Endothelial cell of umbilical vein (primary cell): ENCODE measurements at regions not wholly inside any gene's neighbourhood (a gene's known extent, or its start where the extent isn't known, plus 50 kb on each side); places are given as distances from the start of the nearest gene placed in this dataset.

Experiments used
- BruUV-seq: library from RNA; stranded (reverse); fragments of 400-500 nt; replicated peaks from 2 replicates; lab custom pipeline; 2021; lab: Mats Ljungman, UMichigan
- CTCF ChIA-PET: fragments of 300-600, 350-600 bp; sonication (Branson Sonifier 250); formaldehyde crosslinking; loops from one replicate; lab custom pipeline; 2021; ENCODE audit warnings: antibody characterized with exemption, inconsistent platforms; lab: Charles Lee
- POLR2A ChIA-PET: fragments of 300-600, 350-600 bp; sonication (Branson Sonifier 250); formaldehyde crosslinking; loops from one replicate; lab custom pipeline; 2021; ENCODE audit warnings: antibody characterized with exemption, inconsistent platforms; lab: Charles Lee
- DNase-seq: peaks from one replicate; pipeline ENCODE4 v3.0.0-alpha.2; 2011; ENCODE audit warnings: low read depth, low spot score
- FAIRE-seq: peaks from 2 replicates; lab custom pipeline; 2011; peaks lifted over from hg19 to GRCh38; lab: Jason Lieb, UNC
- H2AFZ ChIP-seq: 2 replicates; pipeline ENCODE4 v1.6.0; 2012; ENCODE audit warnings: low read depth, low read length, control low read depth, inconsistent platforms
- H3K27ac ChIP-seq: 2 replicates; pipeline ENCODE4 v1.5.1; 2011; ENCODE audit warnings: low read depth, mild to moderate bottlenecking, control low read depth, low read length, moderate library complexity; ENCODE audit not compliant: insufficient read depth
- H3K27me3 ChIP-seq, 2 experiments: 2 replicates each; pipeline versions ENCODE4 v1.6.0 to v1.6.1; 2011; ENCODE audit warnings: low read length in 2 of 2, mixed read lengths in 1 of 2; ENCODE audit not compliant: control insufficient read depth in 2 of 2, insufficient read depth in 2 of 2
- H3K36me3 ChIP-seq, 2 experiments: 2 replicates in 1 of 2; 3 replicates in 1 of 2; pipeline ENCODE4 v1.5.1; 2011; ENCODE audit warnings: low read length in 2 of 2, mild to moderate bottlenecking in 1 of 2, moderate library complexity in 1 of 2; ENCODE audit not compliant: control insufficient read depth in 2 of 2, insufficient read depth in 2 of 2; ENCODE audit errors: extremely low read depth in 1 of 2
- H3K4me1 ChIP-seq: 3 replicates; pipeline ENCODE4 v1.5.1; 2011; ENCODE audit warnings: mild to moderate bottlenecking, low read length; ENCODE audit not compliant: control insufficient read depth, insufficient read depth; ENCODE audit errors: extremely low read depth
- H3K4me2 ChIP-seq: 2 replicates; pipeline ENCODE4 v1.6.1; 2011; ENCODE audit warnings: low read length, control low read depth, mixed read lengths; ENCODE audit not compliant: insufficient read depth
- H3K4me3 ChIP-seq, 3 experiments: fragments of 200-600 bp in 1 of 3; sonication (generic), shearing (Covaris generic) in 1 of 3; replicated peaks in 1 of 3; 2 replicates each; pipeline ENCODE4 v1.5.1; 2011 to 2016; ENCODE audit warnings: control low read depth in 3 of 3, low read length in 3 of 3, mild to moderate bottlenecking in 2 of 3, inconsistent platforms in 1 of 3, low read depth in 1 of 3, moderate library complexity in 1 of 3; ENCODE audit not compliant: insufficient read depth in 1 of 3
- H3K79me2 ChIP-seq: 2 replicates; pipeline ENCODE4 v1.6.0; 2012; ENCODE audit warnings: low read length, inconsistent platforms; ENCODE audit not compliant: control insufficient read depth, insufficient read depth
- H3K9ac ChIP-seq: replicated peaks from 2 replicates; pipeline ENCODE3; 2011; ENCODE audit warnings: low read length, control low read depth; ENCODE audit not compliant: insufficient read depth; ENCODE audit errors: extremely low read depth
- H3K9me1 ChIP-seq: replicated peaks from 3 replicates; pipeline ENCODE4 v1.6.0; 2011; ENCODE audit warnings: mild to moderate bottlenecking, low read length; ENCODE audit not compliant: control insufficient read depth, insufficient read depth; ENCODE audit errors: extremely low read depth
- H3K9me3 ChIP-seq: replicated peaks from 2 replicates; pipeline ENCODE4 v1.5.1; 2012; ENCODE audit warnings: low read length, inconsistent platforms; ENCODE audit not compliant: control insufficient read depth, insufficient read depth
- H4K20me1 ChIP-seq: replicated peaks from 2 replicates; pipeline ENCODE3; 2011; ENCODE audit warnings: mild to moderate bottlenecking, low read length; ENCODE audit not compliant: control insufficient read depth, insufficient read depth; ENCODE audit errors: extremely low read depth
- EZH2 ChIP-seq: IDR thresholded peaks from 2 replicates; pipeline ENCODE4 v1.6.1; 2012; ENCODE audit warnings: borderline replicate concordance, low read depth, mild to moderate bottlenecking, moderate library complexity, low read length, inconsistent platforms; ENCODE audit not compliant: severe bottlenecking
- FOS ChIP-seq: IDR thresholded peaks from 2 replicates; pipeline ENCODE4 v1.6.1; 2011; ENCODE audit warnings: mild to moderate bottlenecking, low read length, moderate library complexity, borderline replicate concordance; ENCODE audit not compliant: insufficient read depth
- GATA2 ChIP-seq: IDR thresholded peaks from 2 replicates; pipeline ENCODE4 v1.7.0; 2011; ENCODE audit warnings: low read depth, mild to moderate bottlenecking, moderate library complexity, mixed read lengths, low read length; ENCODE audit not compliant: insufficient read length, insufficient read depth
- JUN ChIP-seq: IDR thresholded peaks from 2 replicates; pipeline ENCODE4 v1.6.1; 2011; ENCODE audit warnings: borderline replicate concordance, low read depth; ENCODE audit not compliant: insufficient read length, insufficient read depth
- MAX ChIP-seq: IDR thresholded peaks from 2 replicates; pipeline ENCODE4 v1.6.1; 2011; ENCODE audit not compliant: insufficient read depth, insufficient read length
- MYC ChIP-seq: IDR thresholded peaks from one replicate; pipeline ENCODE4 v1.6.1; 2011; ENCODE audit warnings: mild to moderate bottlenecking, low read depth, low read length
- POLR2A ChIP-seq: IDR thresholded peaks from 2 replicates; pipeline ENCODE4 v1.6.1; 2012; ENCODE audit warnings: low read depth, mild to moderate bottlenecking, control low read depth, low read length
- POLR2AphosphoS5 ChIP-seq: IDR thresholded peaks from 2 replicates; pipeline ENCODE4 v1.6.1; 2012; ENCODE audit warnings: low read depth, mild to moderate bottlenecking, control low read depth, low read length, moderate library complexity; ENCODE audit not compliant: insufficient read depth
- dilution Hi-C: fragments of 300-500 bp; cut with MboI; formaldehyde crosslinking; loops from one replicate; pipeline ENCODE4 v1.15.0; 2019; ENCODE audit warnings: low sequenced_read_pairs; ENCODE audit not compliant: extremely low pct_ligation_motif_present
- intact Hi-C: fragments of 100-400 bp; cut with micrococcal nuclease; formaldehyde crosslinking; loops from one replicate; pipeline ENCODE4 v1.10.0; 2022
- TF ChIP-seq, protein P1 (sequence below), 2 donors: IDR thresholded peaks; 1 replicate in 1 of 2; 2 replicates in 1 of 2; pipeline ENCODE4 v1.5.1; 2011; ENCODE audit warnings: low read length in 2 of 2, mild to moderate bottlenecking in 2 of 2, moderate library complexity in 2 of 2, control low read depth in 1 of 2, inconsistent platforms in 1 of 2, low read depth in 1 of 2; ENCODE audit not compliant: insufficient read depth in 1 of 2; ENCODE audit errors: extremely low read depth in 1 of 2

DNA sequence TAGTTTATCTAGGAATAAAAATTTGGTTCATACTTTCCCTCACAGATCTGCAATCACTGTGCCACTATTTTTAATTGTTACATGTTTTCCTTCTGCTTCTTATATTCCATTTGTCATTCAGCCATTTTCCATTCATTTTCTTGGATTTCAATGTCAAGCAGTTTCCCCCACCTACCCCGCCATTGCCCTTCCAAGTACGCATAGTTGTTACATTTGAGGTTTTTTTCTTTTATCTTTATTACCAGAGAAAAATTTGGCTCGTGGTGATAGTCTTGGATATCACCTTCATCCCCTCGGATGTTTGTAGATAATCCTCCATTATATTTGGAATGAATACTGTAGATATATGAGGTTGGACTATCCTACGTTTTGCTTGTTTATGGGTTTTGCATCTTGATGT is 159.7 kb downstream of the CRPPA start:
- Histone ChIP-seq H3K9ac (no peak overlapping the region), H3K36me3 (no peaks in the 10 kb centered on the region), H3K4me2 (no peak overlapping the region), H3K79me2 (no peaks in the 10 kb centered on the region), H3K9me3 (no peaks in the 10 kb centered on the region), H3K27me3 (no peaks in the 10 kb centered on the region), H2AFZ (no peak overlapping the region), H3K27ac (no peak overlapping the region), H3K9me1 (no peaks in the 10 kb centered on the region), H3K4me1 (no peaks in the 10 kb centered on the region), H4K20me1 (no peaks in the 10 kb centered on the region), H3K4me3 (no peak overlapping the region)
- no peak for TF ChIP-seq MAX
- no peak for TF ChIP-seq MYC
- TF ChIP-seq POLR2A, result no peak
- TF ChIP-seq, protein P1, sequence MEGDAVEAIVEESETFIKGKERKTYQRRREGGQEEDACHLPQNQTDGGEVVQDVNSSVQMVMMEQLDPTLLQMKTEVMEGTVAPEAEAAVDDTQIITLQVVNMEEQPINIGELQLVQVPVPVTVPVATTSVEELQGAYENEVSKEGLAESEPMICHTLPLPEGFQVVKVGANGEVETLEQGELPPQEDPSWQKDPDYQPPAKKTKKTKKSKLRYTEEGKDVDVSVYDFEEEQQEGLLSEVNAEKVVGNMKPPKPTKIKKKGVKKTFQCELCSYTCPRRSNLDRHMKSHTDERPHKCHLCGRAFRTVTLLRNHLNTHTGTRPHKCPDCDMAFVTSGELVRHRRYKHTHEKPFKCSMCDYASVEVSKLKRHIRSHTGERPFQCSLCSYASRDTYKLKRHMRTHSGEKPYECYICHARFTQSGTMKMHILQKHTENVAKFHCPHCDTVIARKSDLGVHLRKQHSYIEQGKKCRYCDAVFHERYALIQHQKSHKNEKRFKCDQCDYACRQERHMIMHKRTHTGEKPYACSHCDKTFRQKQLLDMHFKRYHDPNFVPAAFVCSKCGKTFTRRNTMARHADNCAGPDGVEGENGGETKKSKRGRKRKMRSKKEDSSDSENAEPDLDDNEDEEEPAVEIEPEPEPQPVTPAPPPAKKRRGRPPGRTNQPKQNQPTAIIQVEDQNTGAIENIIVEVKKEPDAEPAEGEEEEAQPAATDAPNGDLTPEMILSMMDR (IDR thresholded peaks at IDR 0.05; ENCODE audit: extremely low read depth in 1 of 2, insufficient read depth in 1 of 2, low read depth in 1 of 2, low read length in 2 of 2), result no peak
- TF ChIP-seq FOS, result no peak
- TF ChIP-seq POLR2AphosphoS5, result no peak
- no peak for TF ChIP-seq EZH2
- TF ChIP-seq JUN, result no peak
- TF ChIP-seq GATA2, result no peak
- DNase-seq, result no peak
- intact Hi-C loops, result no loop called here
- dilution Hi-C loops, result no loop called here
- CTCF ChIA-PET, result no interaction called here
- BruUV-seq, result no TSS peak
- no peak for FAIRE-seq
- POLR2A ChIA-PET, result no interaction called here
